GM19240 (cell line): ENCODE measurements at regions not wholly inside any gene's neighbourhood (a gene's known extent, or its start where the extent isn't known, plus 50 kb on each side); places are given as distances from the start of the nearest gene placed in this dataset.
"Not testable (repeated sequence)": the region's sequence is repeated elsewhere in the genome, so short reads cannot be mapped to it uniquely, and the experiment has no call there.

Source experiments
- DNase-seq: peaks from one replicate; pipeline ENCODE4 v3.0.0; 2011; ENCODE audit warnings: low spot score; ENCODE audit not compliant: insufficient read length

GRCh38 chr1:194357573-194358207, 1171.3 kb upstream of the B3GALT2 start:
- not testable (repeated sequence) for DNase-seq

GRCh38 chr1:194355488-194356106, 1169.2 kb upstream of the B3GALT2 start:
- no peak for DNase-seq

- DNase-seq, result no peak
Observed at GRCh38 chr1:194353121-194353520, 1166.7 kb upstream of the B3GALT2 start.

GRCh38 chr1:194347200-194347599, 1160.8 kb upstream of the B3GALT2 start:
- DNase-seq, result no peak

- no peak for DNase-seq
Observed at GRCh38 chr1:194342484-194343262, 1156.3 kb upstream of the B3GALT2 start.

- DNase-seq, result no peak
Observed at GRCh38 chr1:194341587-194341986, 1155.2 kb upstream of the B3GALT2 start.

GRCh38 chr1:194339471-194339870, 1153.1 kb upstream of the B3GALT2 start:
- no peak for DNase-seq

GRCh38 chr1:194338241-194338948, 1152.0 kb upstream of the B3GALT2 start:
- no peak for DNase-seq

- DNase-seq, result no peak
Observed at GRCh38 chr1:194333240-194333639, 1146.8 kb upstream of the B3GALT2 start.

- DNase-seq, result no peak
Observed at GRCh38 chr1:194331758-194332157, 1145.3 kb upstream of the B3GALT2 start.

GRCh38 chr1:194322751-194323150, 1136.3 kb upstream of the B3GALT2 start:
- no peak for DNase-seq

GRCh38 chr1:194318790-194319280, 1132.4 kb upstream of the B3GALT2 start:
- DNase-seq, result no peak

GRCh38 chr1:194309697-194310096, 1123.3 kb upstream of the B3GALT2 start:
- no peak for DNase-seq

GRCh38 chr1:194309269-194309668, 1122.9 kb upstream of the B3GALT2 start:
- no peak for DNase-seq

GRCh38 chr1:194300776-194301175, 1114.4 kb upstream of the B3GALT2 start:
- DNase-seq, result no peak

GRCh38 chr1:194300340-194300739, 1113.9 kb upstream of the B3GALT2 start:
- no peak for DNase-seq

GRCh38 chr1:194298007-194298598, 1111.7 kb upstream of the B3GALT2 start:
- DNase-seq, result no peak

GRCh38 chr1:194297094-194297493, 1110.7 kb upstream of the B3GALT2 start:
- DNase-seq, result no peak

GRCh38 chr1:194296201-194296600, 1109.8 kb upstream of the B3GALT2 start:
- DNase-seq, result no peak

GRCh38 chr1:194295685-194296084, 1109.3 kb upstream of the B3GALT2 start:
- DNase-seq, result no peak

GRCh38 chr1:194293851-194294405, 1107.5 kb upstream of the B3GALT2 start:
- DNase-seq, result no peak
